ENCODE measurements at regions not wholly inside any gene's neighbourhood (a gene's known extent, or its start where the extent isn't known, plus 50 kb on each side); places are given as distances from the start of the nearest gene placed in this dataset.

- intact Hi-C loops (cut with micrococcal nuclease) = no loop called here
Observed at GRCh38 chr1:56317722-56318121, 261.6 kb downstream of the PLPP3 start.

- intact Hi-C loops (cut with micrococcal nuclease) = no loop called here
Observed at GRCh38 chr1:56315293-56315942, 263.9 kb downstream of the PLPP3 start.

- intact Hi-C loops (cut with micrococcal nuclease) = no loop called here
Observed at GRCh38 chr1:56313560-56313959, 265.8 kb downstream of the PLPP3 start.

- intact Hi-C loops (cut with micrococcal nuclease) = no loop called here
Observed at GRCh38 chr1:56311766-56312165, 267.6 kb downstream of the PLPP3 start.

- intact Hi-C loops (cut with micrococcal nuclease) = no loop called here
Observed at GRCh38 chr1:56310945-56311344, 268.4 kb downstream of the PLPP3 start.

- intact Hi-C loops (cut with micrococcal nuclease) = no loop called here
Observed at GRCh38 chr1:56309065-56309464, 270.3 kb downstream of the PLPP3 start.

GRCh38 chr1:56304975-56305374 is 274.4 kb downstream of the PLPP3 start:
- intact Hi-C loops (cut with micrococcal nuclease) = no loop called here

- intact Hi-C loops (cut with micrococcal nuclease) = no loop called here
Observed at GRCh38 chr1:56303805-56304204, 275.6 kb downstream of the PLPP3 start.

- intact Hi-C loops (cut with micrococcal nuclease) = no loop called here
Observed at GRCh38 chr1:56302878-56303277, 276.5 kb downstream of the PLPP3 start.

- intact Hi-C loops (cut with micrococcal nuclease) = no loop called here
Observed at GRCh38 chr1:56301791-56302190, 277.6 kb downstream of the PLPP3 start.

GRCh38 chr1:56300836-56301235 is 278.5 kb downstream of the PLPP3 start:
- intact Hi-C loops (cut with micrococcal nuclease) = no loop called here

GRCh38 chr1:56298866-56299265 is 280.5 kb downstream of the PLPP3 start:
- intact Hi-C loops (cut with micrococcal nuclease) = no loop called here

- intact Hi-C loops (cut with micrococcal nuclease) = no loop called here
Observed at GRCh38 chr1:56297904-56298303, 281.5 kb downstream of the PLPP3 start.

- intact Hi-C loops (cut with micrococcal nuclease) = no loop called here
Observed at GRCh38 chr1:56297208-56297607, 282.2 kb downstream of the PLPP3 start.

GRCh38 chr1:56295949-56296929 is 283.1 kb downstream of the PLPP3 start:
- intact Hi-C loops (cut with micrococcal nuclease) = no loop called here

GRCh38 chr1:56291374-56291919 is 287.9 kb downstream of the PLPP3 start:
- intact Hi-C loops (cut with micrococcal nuclease) = no loop called here

- intact Hi-C loops (cut with micrococcal nuclease) = no loop called here
Observed at GRCh38 chr1:56289260-56289659, 290.1 kb downstream of the PLPP3 start.

GRCh38 chr1:56287721-56288120 is 291.6 kb downstream of the PLPP3 start:
- intact Hi-C loops (cut with micrococcal nuclease) = no loop called here

GRCh38 chr1:56286956-56287355 is 292.4 kb downstream of the PLPP3 start:
- intact Hi-C loops (cut with micrococcal nuclease) = no loop called here

GRCh38 chr1:56286506-56286905 is 292.9 kb downstream of the PLPP3 start:
- intact Hi-C loops (cut with micrococcal nuclease) = no loop called here

- intact Hi-C loops (cut with micrococcal nuclease) = no loop called here
Observed at GRCh38 chr1:56285554-56286402, 293.6 kb downstream of the PLPP3 start.
